ENCODE measurements at regions not wholly inside any gene's neighbourhood (a gene's known extent, or its start where the extent isn't known, plus 50 kb on each side); places are given as distances from the start of the nearest gene placed in this dataset.

- DNase-seq: no peak
- Mint-ChIP-seq H3K36me3 (ENCODE audit: low read depth) (no peaks in the 10 kb centered on the region), H3K27ac (no peak overlapping the region), H3K4me1 (ENCODE audit: low read depth) (no peaks in the 10 kb centered on the region), H3K4me3 (no peak overlapping the region), H3K9me3 (no peaks in the 10 kb centered on the region), H3K27me3 (no peaks in the 10 kb centered on the region)
Measured at GRCh38 chr4:124514588-124514987, 197.9 kb downstream of the ANKRD50 start.

- no peak overlapping the region for H3K27ac Mint-ChIP-seq
- H3K27me3 Mint-ChIP-seq: no peaks in the 10 kb centered on the region
- H3K4me3 Mint-ChIP-seq: no peak overlapping the region
- DNase-seq: no peak
- H3K4me1 Mint-ChIP-seq (ENCODE audit: low read depth): no peaks in the 10 kb centered on the region
- no peaks in the 10 kb centered on the region for H3K36me3 Mint-ChIP-seq (ENCODE audit: low read depth)
- no peaks in the 10 kb centered on the region for H3K9me3 Mint-ChIP-seq
Measured at GRCh38 chr4:124515591-124515990, 196.9 kb downstream of the ANKRD50 start.

- no peaks in the 10 kb centered on the region for H3K4me1 Mint-ChIP-seq (ENCODE audit: low read depth)
- H3K4me3 Mint-ChIP-seq: no peak overlapping the region
- DNase-seq: no peak
- H3K27ac Mint-ChIP-seq: no peak overlapping the region
- no peaks in the 10 kb centered on the region for H3K9me3 Mint-ChIP-seq
- H3K36me3 Mint-ChIP-seq (ENCODE audit: low read depth): no peaks in the 10 kb centered on the region
- H3K27me3 Mint-ChIP-seq: no peaks in the 10 kb centered on the region
Measured at GRCh38 chr4:124519196-124519595, 193.3 kb downstream of the ANKRD50 start.

- no peaks in the 10 kb centered on the region for H3K4me1 Mint-ChIP-seq (ENCODE audit: low read depth)
- no peaks in the 10 kb centered on the region for H3K36me3 Mint-ChIP-seq (ENCODE audit: low read depth)
- no peak overlapping the region for H3K4me3 Mint-ChIP-seq
- no peaks in the 10 kb centered on the region for H3K9me3 Mint-ChIP-seq
- no peaks in the 10 kb centered on the region for H3K27me3 Mint-ChIP-seq
- no peak overlapping the region for H3K27ac Mint-ChIP-seq
- no peak for DNase-seq
Measured at GRCh38 chr4:124523816-124524215, 188.7 kb downstream of the ANKRD50 start.

GRCh38 chr4:124525524-124525923 is 187.0 kb downstream of the ANKRD50 start:
- no peaks in the 10 kb centered on the region for H3K27me3 Mint-ChIP-seq
- DNase-seq: no peak
- no peaks in the 10 kb centered on the region for H3K9me3 Mint-ChIP-seq
- H3K4me3 Mint-ChIP-seq: no peak overlapping the region
- H3K4me1 Mint-ChIP-seq (ENCODE audit: low read depth): no peaks in the 10 kb centered on the region
- no peaks in the 10 kb centered on the region for H3K36me3 Mint-ChIP-seq (ENCODE audit: low read depth)
- no peak overlapping the region for H3K27ac Mint-ChIP-seq

GRCh38 chr4:124526331-124526730 is 186.2 kb downstream of the ANKRD50 start:
- DNase-seq: no peak
- no peaks in the 10 kb centered on the region for H3K36me3 Mint-ChIP-seq (ENCODE audit: low read depth)
- H3K4me3 Mint-ChIP-seq: no peak overlapping the region
- no peaks in the 10 kb centered on the region for H3K4me1 Mint-ChIP-seq (ENCODE audit: low read depth)
- no peaks in the 10 kb centered on the region for H3K27me3 Mint-ChIP-seq
- no peaks in the 10 kb centered on the region for H3K9me3 Mint-ChIP-seq
- H3K27ac Mint-ChIP-seq: no peak overlapping the region

- Mint-ChIP-seq H3K27me3 (no peaks in the 10 kb centered on the region), H3K9me3 (no peaks in the 10 kb centered on the region), H3K36me3 (ENCODE audit: low read depth) (no peaks in the 10 kb centered on the region), H3K4me3 (no peak overlapping the region), H3K4me1 (ENCODE audit: low read depth) (no peaks in the 10 kb centered on the region), H3K27ac (no peak overlapping the region)
- no peak for DNase-seq
Measured at GRCh38 chr4:124526769-124527168, 185.8 kb downstream of the ANKRD50 start.

- Mint-ChIP-seq H3K9me3 (no peaks in the 10 kb centered on the region), H3K27ac (no peak overlapping the region), H3K4me1 (ENCODE audit: low read depth) (no peaks in the 10 kb centered on the region), H3K36me3 (ENCODE audit: low read depth) (no peaks in the 10 kb centered on the region), H3K27me3 (no peaks in the 10 kb centered on the region), H3K4me3 (no peak overlapping the region)
- DNase-seq: no peak
Measured at GRCh38 chr4:124527364-124527763, 185.2 kb downstream of the ANKRD50 start.

GRCh38 chr4:124529131-124529530 is 183.4 kb downstream of the ANKRD50 start:
- H3K4me1 Mint-ChIP-seq (ENCODE audit: low read depth): no peaks in the 10 kb centered on the region
- no peaks in the 10 kb centered on the region for H3K9me3 Mint-ChIP-seq
- no peaks in the 10 kb centered on the region for H3K36me3 Mint-ChIP-seq (ENCODE audit: low read depth)
- no peak overlapping the region for H3K4me3 Mint-ChIP-seq
- no peaks in the 10 kb centered on the region for H3K27me3 Mint-ChIP-seq
- no peak overlapping the region for H3K27ac Mint-ChIP-seq
- no peak for DNase-seq

- Mint-ChIP-seq H3K4me1 (ENCODE audit: low read depth) (no peaks in the 10 kb centered on the region), H3K27ac (no peak overlapping the region), H3K36me3 (ENCODE audit: low read depth) (no peaks in the 10 kb centered on the region), H3K27me3 (no peaks in the 10 kb centered on the region), H3K4me3 (no peak overlapping the region), H3K9me3 (no peaks in the 10 kb centered on the region)
- DNase-seq: no peak
Measured at GRCh38 chr4:124530464-124531077, 182.0 kb downstream of the ANKRD50 start.

- no peaks in the 10 kb centered on the region for H3K27me3 Mint-ChIP-seq
- no peak for DNase-seq
Measured at GRCh38 chr4:124534131-124534530, 178.4 kb downstream of the ANKRD50 start.

GRCh38 chr4:124535003-124535402 is 177.5 kb downstream of the ANKRD50 start:
- Mint-ChIP-seq H3K9me3 (no peaks in the 10 kb centered on the region), H3K4me3 (no peak overlapping the region), H3K4me1 (ENCODE audit: low read depth) (no peaks in the 10 kb centered on the region), H3K27me3 (no peaks in the 10 kb centered on the region), H3K36me3 (ENCODE audit: low read depth) (no peaks in the 10 kb centered on the region), H3K27ac (no peak overlapping the region)
- DNase-seq: no peak

More at GRCh38 chr4:124534131-124534530, 178.4 kb downstream of the ANKRD50 start:
- Mint-ChIP-seq H3K36me3 (ENCODE audit: low read depth) (no peaks in the 10 kb centered on the region), H3K4me3 (no peak overlapping the region), H3K9me3 (no peaks in the 10 kb centered on the region), H3K27ac (no peak overlapping the region), H3K4me1 (ENCODE audit: low read depth) (no peaks in the 10 kb centered on the region)

- H3K4me3 Mint-ChIP-seq: no peak overlapping the region
- no peak for DNase-seq
- no peaks in the 10 kb centered on the region for H3K9me3 Mint-ChIP-seq
- no peaks in the 10 kb centered on the region for H3K4me1 Mint-ChIP-seq (ENCODE audit: low read depth)
- no peaks in the 10 kb centered on the region for H3K27me3 Mint-ChIP-seq
- no peaks in the 10 kb centered on the region for H3K36me3 Mint-ChIP-seq (ENCODE audit: low read depth)
- no peak overlapping the region for H3K27ac Mint-ChIP-seq
Measured at GRCh38 chr4:124536946-124537345, 175.6 kb downstream of the ANKRD50 start.

- Mint-ChIP-seq H3K27me3 (no peaks in the 10 kb centered on the region), H3K4me1 (ENCODE audit: low read depth) (no peaks in the 10 kb centered on the region), H3K27ac (no peak overlapping the region), H3K36me3 (ENCODE audit: low read depth) (no peaks in the 10 kb centered on the region), H3K9me3 (no peaks in the 10 kb centered on the region), H3K4me3 (no peak overlapping the region)
- DNase-seq: no peak
Measured at GRCh38 chr4:124537971-124538370, 174.6 kb downstream of the ANKRD50 start.

GRCh38 chr4:124540014-124540413 is 172.5 kb downstream of the ANKRD50 start:
- H3K36me3 Mint-ChIP-seq (ENCODE audit: low read depth): no peaks in the 10 kb centered on the region
- no peak overlapping the region for H3K4me3 Mint-ChIP-seq
- no peak for DNase-seq
- no peaks in the 10 kb centered on the region for H3K9me3 Mint-ChIP-seq
- no peak overlapping the region for H3K27ac Mint-ChIP-seq
- no peaks in the 10 kb centered on the region for H3K4me1 Mint-ChIP-seq (ENCODE audit: low read depth)
- no peaks in the 10 kb centered on the region for H3K27me3 Mint-ChIP-seq

Measured in activated T-cell treated with anti-CD3 and anti-CD28 coated beads, Interleukin-2, amount 50 U/mL, for 24 hours (primary cell).